ENCODE measurements at regions not wholly inside any gene's neighbourhood (a gene's known extent, or its start where the extent isn't known, plus 50 kb on each side); places are given as distances from the start of the nearest gene placed in this dataset.

- TF ChIP-seq, protein P1, sequence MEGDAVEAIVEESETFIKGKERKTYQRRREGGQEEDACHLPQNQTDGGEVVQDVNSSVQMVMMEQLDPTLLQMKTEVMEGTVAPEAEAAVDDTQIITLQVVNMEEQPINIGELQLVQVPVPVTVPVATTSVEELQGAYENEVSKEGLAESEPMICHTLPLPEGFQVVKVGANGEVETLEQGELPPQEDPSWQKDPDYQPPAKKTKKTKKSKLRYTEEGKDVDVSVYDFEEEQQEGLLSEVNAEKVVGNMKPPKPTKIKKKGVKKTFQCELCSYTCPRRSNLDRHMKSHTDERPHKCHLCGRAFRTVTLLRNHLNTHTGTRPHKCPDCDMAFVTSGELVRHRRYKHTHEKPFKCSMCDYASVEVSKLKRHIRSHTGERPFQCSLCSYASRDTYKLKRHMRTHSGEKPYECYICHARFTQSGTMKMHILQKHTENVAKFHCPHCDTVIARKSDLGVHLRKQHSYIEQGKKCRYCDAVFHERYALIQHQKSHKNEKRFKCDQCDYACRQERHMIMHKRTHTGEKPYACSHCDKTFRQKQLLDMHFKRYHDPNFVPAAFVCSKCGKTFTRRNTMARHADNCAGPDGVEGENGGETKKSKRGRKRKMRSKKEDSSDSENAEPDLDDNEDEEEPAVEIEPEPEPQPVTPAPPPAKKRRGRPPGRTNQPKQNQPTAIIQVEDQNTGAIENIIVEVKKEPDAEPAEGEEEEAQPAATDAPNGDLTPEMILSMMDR (IDR thresholded peaks at IDR 0.05; ENCODE audit: insufficient read depth, low read length, poor library complexity, severe bottlenecking): no peak
- no peak for TF ChIP-seq EZH2phosphoT487 (conservative IDR thresholded peaks at IDR 0.05; ENCODE audit: low read length)
Measured at GRCh38 chr16:59701963-59702930, 968.1 kb upstream of the GOT2 start.

All from SU-DHL-6 (cell line).